Mesendoderm (in vitro differentiated cells): ENCODE measurements at regions not wholly inside any gene's neighbourhood (a gene's known extent, or its start where the extent isn't known, plus 50 kb on each side); places are given as distances from the start of the nearest gene placed in this dataset.

Experiments used
- DNase-seq: peaks from one replicate; pipeline ENCODE4 v3.0.0; 2013
- H2AK5ac ChIP-seq: 2 replicates; pipeline ENCODE4 v1.6.1; 2013; ENCODE audit warnings: low read length, inconsistent platforms
- H2BK120ac ChIP-seq: 2 replicates; pipeline ENCODE4 v1.6.1; 2013; ENCODE audit warnings: low read depth, mild to moderate bottlenecking, low read length, moderate library complexity, mixed read lengths
- H2BK15ac ChIP-seq: replicated peaks from 2 replicates; pipeline ENCODE4 v1.6.1; 2013; ENCODE audit warnings: low read depth, mild to moderate bottlenecking, moderate library complexity
- H2BK5ac ChIP-seq: 2 replicates; pipeline ENCODE4 v1.6.1; 2013; ENCODE audit warnings: low read length, inconsistent platforms
- H3K18ac ChIP-seq: 2 replicates; pipeline ENCODE4 v1.6.1; 2013; ENCODE audit warnings: mild to moderate bottlenecking, low read length, mixed read lengths
- H3K23ac ChIP-seq: one replicate; pipeline ENCODE4 v1.6.1; 2013; ENCODE audit warnings: low read length
- H3K27ac ChIP-seq: 2 replicates; pipeline ENCODE4 v1.5.1; 2013; ENCODE audit warnings: low read depth, mild to moderate bottlenecking, inconsistent platforms, low read length, moderate library complexity
- H3K27me3 ChIP-seq: 2 replicates; pipeline ENCODE4 v1.6.1; 2013; ENCODE audit warnings: low read length, control low read depth, mild to moderate bottlenecking, inconsistent platforms; ENCODE audit not compliant: insufficient read depth, poor library complexity
- H3K36me3 ChIP-seq: 2 replicates; pipeline ENCODE4 v1.6.1; 2013; ENCODE audit warnings: low read length, inconsistent platforms; ENCODE audit not compliant: control insufficient read depth, insufficient read depth
- H3K4ac ChIP-seq: one replicate; pipeline ENCODE4 v1.6.1; 2013; ENCODE audit warnings: low read depth, mild to moderate bottlenecking, low read length, moderate library complexity
- H3K4me1 ChIP-seq: 2 replicates; pipeline ENCODE4 v1.6.1; 2013; ENCODE audit warnings: low read depth, low read length, inconsistent platforms; ENCODE audit not compliant: control insufficient read depth
- H3K4me2 ChIP-seq: 2 replicates; pipeline ENCODE4 v1.6.1; 2013; ENCODE audit warnings: low read length
- H3K4me3 ChIP-seq: 2 replicates; pipeline ENCODE4 v1.5.1; 2013; ENCODE audit warnings: mild to moderate bottlenecking, low read length
- H3K56ac ChIP-seq: one replicate; pipeline ENCODE4 v1.6.1; 2013; ENCODE audit warnings: low read length
- H3K79me1 ChIP-seq: 2 replicates; pipeline ENCODE4 v1.6.1; 2013; ENCODE audit warnings: low read length, inconsistent platforms
- H3K79me2 ChIP-seq: 2 replicates; pipeline ENCODE4 v1.6.1; 2013; ENCODE audit warnings: mild to moderate bottlenecking, low read length; ENCODE audit not compliant: control insufficient read depth, insufficient read depth
- H3K9ac ChIP-seq: 2 replicates; pipeline ENCODE4 v1.6.1; 2013; ENCODE audit warnings: low read length, inconsistent platforms
- H4K5ac ChIP-seq: one replicate; pipeline ENCODE4 v1.6.1; 2013; ENCODE audit warnings: low read length
- H4K8ac ChIP-seq: one replicate; pipeline ENCODE4 v1.6.1; 2013; ENCODE audit warnings: low read depth, mild to moderate bottlenecking, control low read depth, low read length, moderate library complexity
- WGBS: extraction: QIAGEN DNeasy Blood & Tissue Kit; methylation state at CpG from one replicate; pipeline ENCODE4 v1.1.7; 2013; ENCODE audit warnings: low lambda C conversion rate, missing lambda C conversion rate; ENCODE audit not compliant: insufficient coverage; ENCODE audit errors: extremely low coverage; 5-methylcytosine and 5-hydroxymethylcytosine counted together

DNA sequence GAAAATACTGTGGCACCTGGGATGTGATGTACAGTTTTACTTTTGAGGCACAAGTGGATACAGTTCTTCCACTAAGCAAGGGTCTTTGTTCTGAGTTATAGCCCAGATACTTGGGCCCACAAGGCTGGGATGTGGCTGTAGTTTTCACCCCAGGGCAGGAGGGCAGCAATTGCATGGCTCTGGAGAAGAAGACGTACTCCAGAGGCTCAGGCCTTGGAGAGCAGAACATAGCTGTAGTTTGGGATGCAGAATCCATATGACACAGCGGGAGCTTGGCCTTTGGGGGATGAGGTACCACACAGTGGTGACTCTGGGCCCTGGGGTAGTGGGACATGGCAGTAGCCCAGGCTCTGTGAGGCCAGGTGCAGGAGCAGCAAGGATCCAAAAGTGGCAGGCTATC lies 110.8 kb upstream of the FSTL4 start:
- no peak overlapping the region for H4K8ac ChIP-seq
- H3K18ac ChIP-seq, result no peak overlapping the region
- no peaks in the 10 kb centered on the region for H3K4me1 ChIP-seq
- DNase-seq, result no peak
- no peak overlapping the region for H3K23ac ChIP-seq
- no peak overlapping the region for H2BK5ac ChIP-seq
- H3K79me2 ChIP-seq, result no peaks in the 10 kb centered on the region
- WGBS, result no CpG with 5 or more reads among the region's 2 CpGs
- H3K4me3 ChIP-seq, result no peak overlapping the region
- H3K36me3 ChIP-seq, result no peaks in the 10 kb centered on the region
- H3K4me2 ChIP-seq, result no peak overlapping the region
- no peak overlapping the region for H2BK120ac ChIP-seq
- no peaks in the 10 kb centered on the region for H3K27me3 ChIP-seq
- no peak overlapping the region for H3K27ac ChIP-seq
- no peak overlapping the region for H4K5ac ChIP-seq
- H3K79me1 ChIP-seq, result no peaks in the 10 kb centered on the region
- no peak overlapping the region for H3K9ac ChIP-seq
- no peak overlapping the region for H3K4ac ChIP-seq
- no peak overlapping the region for H2BK15ac ChIP-seq
- no peak overlapping the region for H3K56ac ChIP-seq
- no peak overlapping the region for H2AK5ac ChIP-seq

DNA sequence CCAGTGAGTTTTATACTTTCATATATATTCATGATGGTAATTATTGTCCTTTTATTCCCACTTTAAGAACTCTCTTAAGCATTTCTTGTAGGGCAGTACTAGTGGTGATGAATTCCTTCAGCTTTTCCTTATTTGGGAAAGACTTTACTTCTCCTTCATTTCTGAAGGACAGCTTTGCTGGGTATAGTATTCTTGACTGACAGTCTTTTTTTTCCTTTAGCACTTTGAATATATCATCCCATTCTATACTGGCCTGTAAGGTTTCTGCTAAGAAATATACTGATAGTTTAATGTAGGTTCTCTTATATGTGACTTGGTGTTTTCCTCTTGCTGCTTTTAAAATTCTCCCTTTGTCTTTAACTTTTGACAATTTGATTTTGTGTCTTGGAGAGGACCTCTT lies 109.0 kb upstream of the FSTL4 start:
- H3K79me2 ChIP-seq, result no peaks in the 10 kb centered on the region
- no peak overlapping the region for H2BK120ac ChIP-seq
- no peak overlapping the region for H3K18ac ChIP-seq
- H2AK5ac ChIP-seq, result no peak overlapping the region
- no peak overlapping the region for H2BK5ac ChIP-seq
- DNase-seq, result no peak
- H4K8ac ChIP-seq, result no peak overlapping the region
- no peak overlapping the region for H3K4me3 ChIP-seq
- no peak overlapping the region for H3K56ac ChIP-seq
- no peaks in the 10 kb centered on the region for H3K27me3 ChIP-seq
- H3K36me3 ChIP-seq, result no peaks in the 10 kb centered on the region
- no peak overlapping the region for H3K9ac ChIP-seq
- H3K4ac ChIP-seq, result no peak overlapping the region
- H3K79me1 ChIP-seq, result no peaks in the 10 kb centered on the region
- H3K4me2 ChIP-seq, result no peak overlapping the region
- H2BK15ac ChIP-seq, result no peak overlapping the region
- H4K5ac ChIP-seq, result no peak overlapping the region
- H3K27ac ChIP-seq, result no peak overlapping the region
- H3K4me1 ChIP-seq, result no peaks in the 10 kb centered on the region
- no peak overlapping the region for H3K23ac ChIP-seq

DNA sequence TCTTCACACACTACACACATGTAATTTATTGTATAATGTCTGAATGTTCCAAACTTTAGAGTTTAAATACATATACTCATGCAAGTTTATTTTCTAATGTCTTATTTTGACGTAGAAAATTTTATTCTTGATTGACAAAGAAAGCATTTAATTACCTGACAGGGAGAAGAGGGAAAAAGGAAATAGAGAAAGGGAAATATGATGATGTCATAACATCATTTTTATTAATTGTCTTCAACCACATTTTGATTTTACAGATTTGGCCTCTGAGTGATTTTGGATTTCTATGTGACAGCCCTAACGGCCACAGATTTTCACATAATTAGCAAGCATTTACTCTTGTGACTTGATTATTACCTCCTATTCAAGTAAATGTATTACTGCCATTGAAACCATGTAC lies 106.1 kb upstream of the FSTL4 start:
- H3K27me3 ChIP-seq, result no peaks in the 10 kb centered on the region
- H2BK120ac ChIP-seq, result no peak overlapping the region
- no peak overlapping the region for H4K5ac ChIP-seq
- no peak overlapping the region for H2BK15ac ChIP-seq
- H3K27ac ChIP-seq, result no peak overlapping the region
- no peaks in the 10 kb centered on the region for H3K36me3 ChIP-seq
- no CpG with 5 or more reads among the region's 2 CpGs for WGBS
- no peaks in the 10 kb centered on the region for H3K79me1 ChIP-seq
- H4K8ac ChIP-seq, result no peak overlapping the region
- H3K18ac ChIP-seq, result no peak overlapping the region
- no peak overlapping the region for H3K4ac ChIP-seq
- H3K4me2 ChIP-seq, result no peak overlapping the region
- no peaks in the 10 kb centered on the region for H3K79me2 ChIP-seq
- H2AK5ac ChIP-seq, result no peak overlapping the region
- DNase-seq, result no peak
- H3K9ac ChIP-seq, result no peak overlapping the region
- no peak overlapping the region for H3K56ac ChIP-seq
- no peak overlapping the region for H3K23ac ChIP-seq
- no peaks in the 10 kb centered on the region for H3K4me1 ChIP-seq
- no peak overlapping the region for H2BK5ac ChIP-seq
- no peak overlapping the region for H3K4me3 ChIP-seq

DNA sequence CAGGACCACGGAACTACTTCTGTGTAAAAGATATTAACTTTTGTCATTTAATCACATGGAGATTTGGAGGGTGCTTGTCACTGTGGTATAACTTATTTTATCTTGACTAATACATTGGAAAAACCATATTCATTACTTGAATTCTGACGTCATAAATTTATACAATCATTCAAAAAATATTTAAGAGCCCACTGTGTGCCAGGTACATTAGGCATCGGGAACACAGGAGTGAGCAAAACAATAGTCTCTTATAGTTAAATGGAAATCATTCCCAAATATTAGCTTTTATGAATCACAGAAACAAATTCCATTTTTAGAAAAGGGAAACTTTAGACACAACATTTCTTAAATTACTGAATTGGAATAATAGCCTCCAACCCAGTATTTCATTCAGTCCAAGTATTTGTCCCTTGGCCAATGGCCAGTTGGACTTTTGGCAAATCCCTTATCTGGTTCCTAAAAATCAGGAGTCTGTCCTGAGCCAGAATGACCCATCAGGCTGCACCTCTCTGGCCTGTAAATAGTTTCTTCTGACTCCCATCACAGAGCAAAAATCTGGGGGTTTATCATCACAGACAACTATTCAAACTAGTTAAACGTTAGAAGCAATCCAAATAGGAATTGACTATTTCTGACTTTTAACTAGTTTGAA lies 104.3 kb upstream of the FSTL4 start:
- Histone ChIP-seq H3K27me3 (no peaks in the 10 kb centered on the region), H2BK15ac (no peak overlapping the region), H2BK120ac (no peak overlapping the region), H3K4ac (no peak overlapping the region), H3K18ac (no peak overlapping the region), H4K8ac (no peak overlapping the region), H3K4me2 (no peak overlapping the region), H3K27ac (no peak overlapping the region), H3K9ac (no peak overlapping the region), H2AK5ac (no peak overlapping the region), H3K4me3 (no peak overlapping the region), H4K5ac (no peak overlapping the region), H3K56ac (no peak overlapping the region), H3K79me2 (no peaks in the 10 kb centered on the region), H3K79me1 (no peaks in the 10 kb centered on the region), H3K36me3 (no peaks in the 10 kb centered on the region), H3K23ac (no peak overlapping the region), H3K4me1 (no peaks in the 10 kb centered on the region), H2BK5ac (no peak overlapping the region)
- DNase-seq, result no peak
- whole genome bisulfite sequencing, result no CpG with 5 or more reads among the region's 4 CpGs

DNA sequence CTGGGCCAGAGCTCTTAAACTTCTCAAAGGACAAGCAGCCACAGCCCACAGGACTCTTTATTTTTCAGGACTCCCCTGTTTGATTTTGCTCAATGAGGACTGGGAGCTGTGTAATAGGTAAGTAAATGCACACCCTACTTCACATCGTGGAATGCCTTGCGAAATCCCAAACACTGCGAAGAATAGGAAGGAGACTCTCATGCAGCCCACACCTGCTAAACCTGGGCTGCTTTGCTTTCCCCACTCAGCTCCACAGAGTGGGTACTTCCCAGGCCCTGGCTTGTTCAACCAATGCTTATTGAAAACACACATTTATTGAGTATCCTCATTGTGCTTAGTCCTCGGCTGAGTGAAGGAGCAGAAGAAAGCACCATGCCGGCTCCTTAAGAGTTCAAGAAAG lies 103.3 kb upstream of the FSTL4 start:
- no peak overlapping the region for H3K56ac ChIP-seq
- H4K8ac ChIP-seq, result no peak overlapping the region
- no peaks in the 10 kb centered on the region for H3K4me1 ChIP-seq
- no peak overlapping the region for H2AK5ac ChIP-seq
- H3K9ac ChIP-seq, result no peak overlapping the region
- no peaks in the 10 kb centered on the region for H3K79me1 ChIP-seq
- H3K4me2 ChIP-seq, result no peak overlapping the region
- no peak for DNase-seq
- no peaks in the 10 kb centered on the region for H3K36me3 ChIP-seq
- H3K27ac ChIP-seq, result no peak overlapping the region
- no peak overlapping the region for H3K18ac ChIP-seq
- H3K4me3 ChIP-seq, result no peak overlapping the region
- no peak overlapping the region for H2BK15ac ChIP-seq
- H2BK5ac ChIP-seq, result no peak overlapping the region
- no peak overlapping the region for H2BK120ac ChIP-seq
- WGBS, result no CpG with 5 or more reads among the region's 5 CpGs
- H3K23ac ChIP-seq, result no peak overlapping the region
- no peaks in the 10 kb centered on the region for H3K27me3 ChIP-seq
- H3K4ac ChIP-seq, result no peak overlapping the region
- H3K79me2 ChIP-seq, result no peaks in the 10 kb centered on the region
- no peak overlapping the region for H4K5ac ChIP-seq

DNA sequence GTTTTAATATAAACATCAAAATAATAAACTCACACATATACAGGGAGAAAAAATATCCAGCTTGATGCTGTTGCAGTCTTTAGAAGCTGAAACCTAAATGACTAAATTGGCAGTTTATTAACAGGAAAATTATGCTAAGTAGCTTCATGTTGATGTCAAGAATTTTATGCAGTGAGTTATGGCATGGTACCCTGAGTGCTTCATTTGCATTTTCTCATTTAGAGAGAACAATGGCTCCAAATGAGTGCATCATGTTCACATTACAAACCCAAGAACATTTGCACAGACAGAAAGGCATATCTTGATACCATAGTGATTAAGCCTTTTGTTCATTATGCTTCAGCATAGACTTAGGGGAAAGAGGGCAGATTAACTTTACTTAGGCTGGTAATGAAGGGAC lies 102.9 kb upstream of the FSTL4 start:
- H3K36me3 ChIP-seq, result no peaks in the 10 kb centered on the region
- H3K9ac ChIP-seq, result no peak overlapping the region

More for the DNA sequence above, 102.9 kb upstream of the FSTL4 start:
- no peak overlapping the region for H3K4me3 ChIP-seq
- H3K56ac ChIP-seq, result no peak overlapping the region
- no peak overlapping the region for H3K4ac ChIP-seq
- no peak overlapping the region for H3K23ac ChIP-seq
- no peak overlapping the region for H4K5ac ChIP-seq
- no peak for DNase-seq
- H3K4me1 ChIP-seq, result no peaks in the 10 kb centered on the region
- H2BK120ac ChIP-seq, result no peak overlapping the region
- no peaks in the 10 kb centered on the region for H3K79me1 ChIP-seq
- H3K27me3 ChIP-seq, result no peaks in the 10 kb centered on the region
- no peak overlapping the region for H3K18ac ChIP-seq
- H2BK15ac ChIP-seq, result no peak overlapping the region
- H2BK5ac ChIP-seq, result no peak overlapping the region
- H3K4me2 ChIP-seq, result no peak overlapping the region
- no peak overlapping the region for H2AK5ac ChIP-seq
- H3K79me2 ChIP-seq, result no peaks in the 10 kb centered on the region
- no peak overlapping the region for H4K8ac ChIP-seq
- no peak overlapping the region for H3K27ac ChIP-seq
